ENCODE measurements at regions not wholly inside any gene's neighbourhood (a gene's known extent, or its start where the extent isn't known, plus 50 kb on each side); places are given as distances from the start of the nearest gene placed in this dataset.

- CTCF ChIA-PET, result no interaction called here
- no peak for DNase-seq (ENCODE audit: low spot score)
- no TSS peak for BruUV-seq (replicated peaks)
These were observed 1003.5 kb downstream of the AGBL1 start for GRCh38 chr15:87083201-87083600.

GRCh38 chr15:87082581-87082980, 1002.9 kb downstream of the AGBL1 start:
- ChIA-PET POLR2A (ENCODE audit: low non-redundant PET) (no interaction called here), CTCF (no interaction called here)
- Histone ChIP-seq H3K27ac (ENCODE audit: low read depth, low read length, poor library complexity, severe bottlenecking) (no peak overlapping the region), H3K4me3 (ENCODE audit: low read depth, low read length, poor library complexity, severe bottlenecking) (no peak overlapping the region), H3K9me3 (ENCODE audit: low read depth, low read length, poor library complexity, severe bottlenecking) (no peaks in the 10 kb centered on the region), H3K27me3 (replicated peaks; ENCODE audit: insufficient read depth, low read depth, low read length, poor library complexity) (no peaks in the 10 kb centered on the region), H3K4me1 (ENCODE audit: insufficient read depth, low read length, poor library complexity, severe bottlenecking) (no peaks in the 10 kb centered on the region), H3K36me3 (ENCODE audit: insufficient read depth, low read length, poor library complexity, severe bottlenecking) (no peaks in the 10 kb centered on the region)
- TF ChIP-seq EZH2 (IDR thresholded peaks at IDR 0.05; ENCODE audit: borderline replicate concordance, low read depth, low read length, poor library complexity, severe bottlenecking), result no peak
- DNase-seq (ENCODE audit: low spot score), result no peak
- intact Hi-C loops (cut with micrococcal nuclease; ENCODE audit: unreplicated experiment), result no loop called here
- BruUV-seq (replicated peaks), result no TSS peak

More at GRCh38 chr15:87083201-87083600, 1003.5 kb downstream of the AGBL1 start:
- TF ChIP-seq CTCF (conservative IDR thresholded peaks at IDR 0.05; ENCODE audit: low read depth, low read length), result no peak
- TF ChIP-seq EZH2 (IDR thresholded peaks at IDR 0.05; ENCODE audit: borderline replicate concordance, low read depth, low read length, poor library complexity, severe bottlenecking), result no peak
- Histone ChIP-seq H3K36me3 (ENCODE audit: insufficient read depth, low read length, poor library complexity, severe bottlenecking) (no peaks in the 10 kb centered on the region), H3K27me3 (replicated peaks; ENCODE audit: insufficient read depth, low read depth, low read length, poor library complexity) (no peaks in the 10 kb centered on the region), H3K4me1 (ENCODE audit: insufficient read depth, low read length, poor library complexity, severe bottlenecking) (no peaks in the 10 kb centered on the region), H3K4me3 (ENCODE audit: low read depth, low read length, poor library complexity, severe bottlenecking) (no peak overlapping the region), H3K9me3 (ENCODE audit: low read depth, low read length, poor library complexity, severe bottlenecking) (peaks cover 1% of the 10 kb centered on the region), H3K27ac (ENCODE audit: low read depth, low read length, poor library complexity, severe bottlenecking) (no peak overlapping the region)
- intact Hi-C loops (cut with micrococcal nuclease; ENCODE audit: unreplicated experiment), result no loop called here
- POLR2A ChIA-PET (ENCODE audit: low non-redundant PET), result no interaction called here

GRCh38 chr15:87080547-87080946, 1000.9 kb downstream of the AGBL1 start:
- BruUV-seq (replicated peaks), result no TSS peak
- no peaks in the 10 kb centered on the region for H3K36me3 ChIP-seq (ENCODE audit: insufficient read depth, low read length, poor library complexity, severe bottlenecking)
- H3K4me3 ChIP-seq (ENCODE audit: low read depth, low read length, poor library complexity, severe bottlenecking), result no peak overlapping the region
- H3K4me1 ChIP-seq (ENCODE audit: insufficient read depth, low read length, poor library complexity, severe bottlenecking), result no peaks in the 10 kb centered on the region
- TF ChIP-seq EZH2 (IDR thresholded peaks at IDR 0.05; ENCODE audit: borderline replicate concordance, low read depth, low read length, poor library complexity, severe bottlenecking), result no peak
- no peak for TF ChIP-seq CTCF (conservative IDR thresholded peaks at IDR 0.05; ENCODE audit: low read depth, low read length)
- no peak for DNase-seq (ENCODE audit: low spot score)
- ChIA-PET POLR2A (ENCODE audit: low non-redundant PET) (no interaction called here), CTCF (no interaction called here)
- H3K27ac ChIP-seq (ENCODE audit: low read depth, low read length, poor library complexity, severe bottlenecking), result no peak overlapping the region
- no peaks in the 10 kb centered on the region for H3K27me3 ChIP-seq (replicated peaks; ENCODE audit: insufficient read depth, low read depth, low read length, poor library complexity)
- no peaks in the 10 kb centered on the region for H3K9me3 ChIP-seq (ENCODE audit: low read depth, low read length, poor library complexity, severe bottlenecking)
- intact Hi-C loops (cut with micrococcal nuclease; ENCODE audit: unreplicated experiment), result no loop called here

Measured in A673 (cell line).